Stimulated activated CD4-positive, alpha-beta T cell treated with anti-CD3 and anti-CD28 coated beads, Interleukin-15, amount 100 ng/mL, for 24 hours (primary cell): ENCODE measurements at regions not wholly inside any gene's neighbourhood (a gene's known extent, or its start where the extent isn't known, plus 50 kb on each side); places are given as distances from the start of the nearest gene placed in this dataset.

Source experiments
- DNase-seq: peaks from one replicate; pipeline ENCODE4 v3.0.0-alpha.2; 2020

DNA sequence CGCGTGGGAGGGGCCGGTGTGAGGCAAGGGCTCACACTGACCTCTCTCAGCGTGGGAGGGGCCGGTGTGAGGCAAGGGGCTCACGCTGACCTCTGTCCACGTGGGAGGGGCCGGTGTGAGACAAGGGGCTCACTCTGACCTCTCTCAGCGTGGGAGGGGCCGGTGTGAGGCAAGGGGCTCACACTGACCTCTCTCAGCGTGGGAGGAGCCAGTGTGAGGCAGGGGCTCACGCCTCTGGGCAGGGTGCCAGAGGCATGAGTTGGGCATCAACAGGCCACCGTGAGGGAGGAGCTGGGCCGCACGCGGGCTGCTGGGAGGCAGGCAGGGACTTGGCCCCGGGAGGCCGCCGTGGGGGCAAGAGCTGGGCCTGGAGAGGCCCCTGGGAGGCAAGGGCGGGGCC lies 91.0 kb downstream of the PLPP2 start:
- peak; percentile 0 for DNase-seq
